GM18505 (cell line): ENCODE measurements at regions not wholly inside any gene's neighbourhood (a gene's known extent, or its start where the extent isn't known, plus 50 kb on each side); places are given as distances from the start of the nearest gene placed in this dataset.
"Not testable (repeated sequence)": the region's sequence is repeated elsewhere in the genome, so short reads cannot be mapped to it uniquely, and the experiment has no call there.

Source experiments
- ATAC-seq: cut with Tn5 transposase; IDR thresholded peaks from one replicate; pipeline ENCODE4 v1.9.1; 2021; ENCODE audit not compliant: unreplicated experiment
- POLR2A ChIP-seq: IDR thresholded peaks from 4 replicates; pipeline ENCODE4 v1.6.1; 2011; ENCODE audit warnings: borderline replicate concordance; ENCODE audit not compliant: insufficient read depth, insufficient read length; ENCODE audit errors: extremely low read depth

- TF ChIP-seq POLR2A = no peak
- ATAC-seq = no peak
Observed at GRCh38 chr2:54048117-54048785, 67.2 kb upstream of the ACYP2 start.

DNA sequence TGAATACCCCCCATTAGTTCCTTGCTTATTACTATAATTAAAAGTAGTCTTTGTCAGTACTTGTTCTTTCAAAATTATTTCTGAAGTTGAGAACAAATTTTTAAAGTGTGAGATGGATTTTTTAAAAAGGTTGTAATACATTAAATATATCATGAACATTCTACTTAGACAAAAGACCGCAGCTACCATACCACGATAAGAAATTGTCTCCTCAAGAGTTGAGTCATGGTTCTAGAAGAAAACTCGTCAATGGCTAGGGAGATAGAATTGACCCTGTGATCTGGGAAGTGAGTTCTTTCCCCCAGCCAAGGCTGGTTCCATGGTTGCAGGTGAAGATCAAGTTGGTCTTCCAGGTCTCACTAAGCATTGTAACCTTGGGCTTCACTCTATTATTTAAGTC lies 67.8 kb upstream of the ACYP2 start:
- ATAC-seq = no peak
- no peak for TF ChIP-seq POLR2A

DNA sequence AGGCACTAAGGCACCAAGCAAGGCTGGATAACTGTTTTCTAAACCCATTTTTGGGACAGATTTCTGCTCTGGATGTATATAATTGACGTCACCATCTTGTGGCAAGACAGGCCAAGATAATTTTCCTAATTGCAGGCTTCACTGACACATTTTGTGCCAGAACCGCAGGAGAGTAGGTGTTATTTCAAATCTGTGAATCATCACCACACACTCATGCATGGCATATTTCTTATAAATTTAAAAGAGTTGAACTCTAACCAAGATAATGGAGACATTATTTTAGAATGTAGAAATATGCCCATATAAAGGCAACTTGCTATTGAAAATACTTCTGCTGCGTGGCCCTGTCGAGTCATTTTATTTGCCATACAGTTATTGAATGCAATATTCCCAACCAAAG lies 68.3 kb upstream of the ACYP2 start:
- ATAC-seq = no peak

DNA sequence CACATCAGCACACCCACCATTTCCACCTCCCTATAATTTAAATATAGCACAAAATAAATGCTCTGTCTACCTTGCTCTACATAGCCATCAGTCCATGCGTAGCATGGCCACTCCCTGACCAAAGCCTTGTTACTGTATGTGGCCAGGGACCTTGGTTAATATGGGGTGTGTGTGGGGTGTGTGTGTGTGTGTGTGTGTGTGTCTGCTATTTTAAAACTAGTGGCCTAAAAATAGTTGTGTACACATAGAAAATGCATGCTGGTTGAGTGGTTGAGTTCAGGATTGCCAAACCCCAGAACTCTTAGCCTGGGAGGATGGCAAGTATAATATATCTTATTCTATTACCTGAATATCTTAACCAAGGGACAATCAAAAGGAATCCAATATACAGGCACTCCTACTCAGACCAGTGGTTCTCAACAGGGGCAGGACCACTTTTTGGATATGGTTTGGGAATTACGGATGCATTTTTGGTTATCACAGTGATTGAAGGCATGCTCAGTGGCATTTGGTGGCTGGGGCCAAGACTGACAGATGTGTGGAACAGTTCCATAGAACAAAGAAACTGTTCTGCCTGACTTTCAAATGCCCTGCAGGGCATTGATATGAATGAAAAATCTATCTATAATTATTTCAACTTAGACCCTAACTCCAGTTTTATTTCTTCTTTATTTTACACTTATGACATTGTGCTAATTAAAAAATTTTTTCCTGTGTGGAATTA lies 72.3 kb upstream of the PSME4 start:
- ATAC-seq = no peak
- TF ChIP-seq POLR2A = no peak

More for the DNA sequence above, 68.3 kb upstream of the ACYP2 start:
- no peak for TF ChIP-seq POLR2A

- no peak for ATAC-seq
Observed at GRCh38 chr2:54042341-54042740, 71.5 kb upstream of the PSME4 start.

GRCh38 chr2:54041135-54041534 lies 70.3 kb upstream of the PSME4 start:
- no peak for ATAC-seq
- TF ChIP-seq POLR2A = no peak

More at GRCh38 chr2:54042341-54042740, 71.5 kb upstream of the PSME4 start:
- TF ChIP-seq POLR2A = no peak

- TF ChIP-seq POLR2A = no peak
- no peak for ATAC-seq
Observed at GRCh38 chr2:54040685-54041084, 69.9 kb upstream of the PSME4 start.

DNA sequence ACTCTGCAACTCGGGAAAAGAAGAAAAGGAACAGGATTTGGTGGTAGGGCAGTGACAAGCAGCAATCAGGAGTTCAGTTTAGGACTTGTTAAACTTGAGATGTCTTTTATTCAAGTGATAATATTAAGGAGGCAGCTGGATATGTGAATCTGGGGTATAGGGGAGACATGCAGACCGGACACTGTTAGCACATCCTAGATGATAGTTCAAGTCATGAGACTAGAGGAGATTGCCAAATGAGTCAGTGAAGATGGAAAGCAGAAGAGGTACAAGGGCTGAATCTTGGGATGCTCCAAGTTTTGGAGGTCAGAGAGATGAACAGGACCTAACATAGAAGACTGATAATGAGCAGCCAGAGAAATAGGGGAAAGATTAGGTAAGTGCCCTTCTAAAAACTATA lies 69.5 kb upstream of the PSME4 start:
- no peak for TF ChIP-seq POLR2A
- ATAC-seq = no peak

DNA sequence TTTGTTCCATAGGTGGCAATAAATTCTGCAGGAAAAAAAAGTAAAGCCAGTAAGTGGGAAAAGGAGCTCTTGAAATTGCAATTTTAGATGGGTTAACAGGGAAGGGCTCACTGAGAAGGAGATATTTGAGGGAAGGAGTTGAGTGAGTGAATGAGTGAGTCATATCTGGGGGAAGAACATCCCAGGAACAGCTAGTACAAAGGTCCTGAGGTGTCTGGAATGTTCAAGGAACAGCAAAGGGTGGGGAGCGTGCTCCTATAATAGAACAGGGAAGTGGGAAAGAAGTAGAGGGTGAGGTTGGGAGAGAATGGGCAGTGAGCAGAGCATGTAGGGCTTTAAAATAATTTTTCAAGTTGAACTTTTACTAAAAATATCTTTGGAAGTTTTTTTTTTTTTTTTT lies 68.0 kb upstream of the PSME4 start:
- TF ChIP-seq POLR2A = no peak
- ATAC-seq = no peak

DNA sequence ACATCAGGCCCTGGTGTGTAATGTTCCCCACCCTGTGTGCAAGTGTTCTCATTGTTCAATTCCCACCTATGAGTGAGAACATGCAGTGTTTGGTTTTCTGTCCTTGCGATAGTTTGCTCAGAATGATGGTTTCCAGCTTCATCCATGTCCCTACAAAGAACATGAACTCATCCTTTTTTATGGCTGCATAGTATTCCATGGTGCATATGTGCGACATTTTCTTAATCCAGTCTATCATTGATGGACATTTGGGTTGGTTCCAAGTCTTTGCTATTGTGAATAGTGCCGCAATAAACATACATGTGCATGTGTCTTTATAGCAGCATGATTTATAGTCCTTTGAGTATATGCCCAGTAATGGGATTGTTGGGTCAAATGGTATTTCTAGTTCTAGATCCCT lies 60.5 kb upstream of the PSME4 start:
- ATAC-seq = not testable (repeated sequence)

GRCh38 chr2:54030806-54031205 lies 60.0 kb upstream of the PSME4 start:
- no peak for TF ChIP-seq POLR2A
- ATAC-seq = no peak

- no peak for ATAC-seq
- TF ChIP-seq POLR2A = no peak
Observed at GRCh38 chr2:54030396-54030741, 59.6 kb upstream of the PSME4 start.

DNA sequence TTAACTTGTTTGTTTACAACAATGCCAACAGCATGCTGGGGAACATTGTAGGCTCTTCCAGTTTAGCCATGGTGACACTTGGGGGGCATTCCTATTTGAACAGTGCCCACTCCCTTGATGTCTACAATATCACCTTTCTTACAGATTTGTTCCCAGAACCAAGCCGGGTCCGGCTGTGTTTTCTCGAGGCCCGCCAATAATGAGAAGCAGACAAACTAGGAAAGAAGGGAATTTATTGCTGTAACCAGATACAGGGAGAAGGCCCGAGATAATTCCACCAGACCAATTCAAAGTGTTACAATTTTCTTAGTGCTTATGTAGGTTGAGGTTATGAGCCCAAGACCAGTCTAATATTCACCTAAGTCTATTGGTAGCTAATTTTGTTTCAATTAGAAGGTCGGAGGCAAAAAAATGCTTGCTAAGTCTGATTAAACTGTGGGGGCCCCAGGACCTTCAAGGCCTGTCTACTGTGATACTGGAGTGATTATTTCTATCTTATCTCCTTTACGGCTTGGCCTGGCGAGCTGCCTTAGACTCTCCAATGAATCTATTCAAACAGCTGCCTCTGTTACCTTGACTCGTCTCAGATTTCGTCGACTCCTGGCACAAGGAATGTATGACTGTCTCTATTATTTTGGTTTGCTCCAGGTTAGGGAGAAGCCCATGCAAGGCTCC lies 59.1 kb upstream of the PSME4 start:
- ATAC-seq = no peak
- TF ChIP-seq POLR2A = no peak

DNA sequence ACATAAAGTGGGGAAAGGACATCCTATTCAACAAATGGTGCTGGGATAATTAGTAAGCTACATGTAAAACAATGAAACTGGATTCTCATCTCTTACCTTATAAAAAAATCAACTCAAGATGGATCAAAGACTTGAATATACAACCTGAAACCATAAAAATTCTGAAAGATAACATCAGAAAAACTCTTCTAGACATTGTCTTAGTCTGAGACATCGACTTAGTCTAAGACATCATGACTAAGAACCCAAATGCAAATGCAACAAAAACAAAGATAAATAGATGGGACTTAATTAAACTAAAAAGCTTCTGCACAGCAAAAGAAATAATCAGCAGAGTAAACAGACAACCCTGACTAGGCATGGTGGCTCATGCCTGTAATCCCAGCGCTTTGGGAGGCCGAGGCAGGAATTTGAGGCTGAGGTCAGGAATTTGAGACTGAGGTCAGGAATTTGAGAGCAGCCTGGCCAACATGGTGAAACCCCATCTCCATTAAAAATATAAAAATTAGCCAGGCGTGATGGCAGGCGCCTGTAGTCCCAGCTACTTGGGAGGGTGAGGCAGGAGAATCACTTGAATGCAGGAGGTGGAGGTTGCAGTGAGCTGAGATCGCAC lies 54.8 kb upstream of the PSME4 start:
- ATAC-seq = not testable (repeated sequence)
